ENCODE measurements at regions not wholly inside any gene's neighbourhood (a gene's known extent, or its start where the extent isn't known, plus 50 kb on each side); places are given as distances from the start of the nearest gene placed in this dataset.

- no peak for TF ChIP-seq CTCF (IDR thresholded peaks at IDR 0.05; ENCODE audit: insufficient read depth, low read depth, low read length)
- no peak for DNase-seq (ENCODE audit: low read depth)
- no peak overlapping the region for H3K4me3 ChIP-seq (ENCODE audit: low read depth, low read length)
Measured at GRCh38 chr10:8768341-8768740, 713.9 kb downstream of the GATA3 start.

- no peak overlapping the region for H3K4me3 ChIP-seq (ENCODE audit: low read depth, low read length)
- TF ChIP-seq CTCF (IDR thresholded peaks at IDR 0.05; ENCODE audit: insufficient read depth, low read depth, low read length) = no peak
- no peak for DNase-seq (ENCODE audit: low read depth)
Measured at GRCh38 chr10:8768852-8769251, 714.4 kb downstream of the GATA3 start.

- no peak for DNase-seq (ENCODE audit: low read depth)
- no peak for TF ChIP-seq CTCF (IDR thresholded peaks at IDR 0.05; ENCODE audit: insufficient read depth, low read depth, low read length)
- no peak overlapping the region for H3K4me3 ChIP-seq (ENCODE audit: low read depth, low read length)
Measured at GRCh38 chr10:8776926-8777622, 722.6 kb downstream of the GATA3 start.

- no peak overlapping the region for H3K4me3 ChIP-seq (ENCODE audit: low read depth, low read length)
- TF ChIP-seq CTCF (IDR thresholded peaks at IDR 0.05; ENCODE audit: insufficient read depth, low read depth, low read length) = no peak
- DNase-seq (ENCODE audit: low read depth) = no peak
Measured at GRCh38 chr10:8778713-8779112, 724.2 kb downstream of the GATA3 start.

- H3K4me3 ChIP-seq (ENCODE audit: low read depth, low read length) = no peak overlapping the region
- no peak for TF ChIP-seq CTCF (IDR thresholded peaks at IDR 0.05; ENCODE audit: insufficient read depth, low read depth, low read length)
- no peak for DNase-seq (ENCODE audit: low read depth)
Measured at GRCh38 chr10:8787649-8788048, 733.2 kb downstream of the GATA3 start.

- no peak for DNase-seq (ENCODE audit: low read depth)
- H3K4me3 ChIP-seq (ENCODE audit: low read depth, low read length) = no peak overlapping the region
- TF ChIP-seq CTCF (IDR thresholded peaks at IDR 0.05; ENCODE audit: insufficient read depth, low read depth, low read length) = no peak
Measured at GRCh38 chr10:8790390-8790789, 735.9 kb downstream of the GATA3 start.

- no peak overlapping the region for H3K4me3 ChIP-seq (ENCODE audit: low read depth, low read length)
- DNase-seq (ENCODE audit: low read depth) = no peak
- no peak for TF ChIP-seq CTCF (IDR thresholded peaks at IDR 0.05; ENCODE audit: insufficient read depth, low read depth, low read length)
Measured at GRCh38 chr10:8794860-8795259, 740.4 kb downstream of the GATA3 start.
